Endothelial cell of umbilical vein (primary cell): ENCODE measurements at regions not wholly inside any gene's neighbourhood (a gene's known extent, or its start where the extent isn't known, plus 50 kb on each side); places are given as distances from the start of the nearest gene placed in this dataset.

Source experiments
- BruUV-seq: library from RNA; stranded (reverse); fragments of 400-500 nt; replicated peaks from 2 replicates; lab custom pipeline; 2021; lab: Mats Ljungman, UMichigan
- CTCF ChIA-PET: fragments of 300-600, 350-600 bp; sonication (Branson Sonifier 250); formaldehyde crosslinking; loops from one replicate; lab custom pipeline; 2021; ENCODE audit warnings: antibody characterized with exemption, inconsistent platforms; lab: Charles Lee
- POLR2A ChIA-PET: fragments of 300-600, 350-600 bp; sonication (Branson Sonifier 250); formaldehyde crosslinking; loops from one replicate; lab custom pipeline; 2021; ENCODE audit warnings: antibody characterized with exemption, inconsistent platforms; lab: Charles Lee
- DNase-seq: peaks from one replicate; pipeline ENCODE4 v3.0.0-alpha.2; 2011; ENCODE audit warnings: low read depth, low spot score
- FAIRE-seq: peaks from 2 replicates; lab custom pipeline; 2011; peaks lifted over from hg19 to GRCh38; lab: Jason Lieb, UNC
- H2AFZ ChIP-seq: 2 replicates; pipeline ENCODE4 v1.6.0; 2012; ENCODE audit warnings: low read depth, low read length, control low read depth, inconsistent platforms
- H3K27ac ChIP-seq: 2 replicates; pipeline ENCODE4 v1.5.1; 2011; ENCODE audit warnings: low read depth, mild to moderate bottlenecking, control low read depth, low read length, moderate library complexity; ENCODE audit not compliant: insufficient read depth
- H3K27me3 ChIP-seq, 2 experiments: 2 replicates each; pipeline versions ENCODE4 v1.6.0 to v1.6.1; 2011; ENCODE audit warnings: low read length in 2 of 2, mixed read lengths in 1 of 2; ENCODE audit not compliant: control insufficient read depth in 2 of 2, insufficient read depth in 2 of 2
- H3K36me3 ChIP-seq, 2 experiments: 2 replicates in 1 of 2; 3 replicates in 1 of 2; pipeline ENCODE4 v1.5.1; 2011; ENCODE audit warnings: low read length in 2 of 2, mild to moderate bottlenecking in 1 of 2, moderate library complexity in 1 of 2; ENCODE audit not compliant: control insufficient read depth in 2 of 2, insufficient read depth in 2 of 2; ENCODE audit errors: extremely low read depth in 1 of 2
- H3K4me1 ChIP-seq: 3 replicates; pipeline ENCODE4 v1.5.1; 2011; ENCODE audit warnings: mild to moderate bottlenecking, low read length; ENCODE audit not compliant: control insufficient read depth, insufficient read depth; ENCODE audit errors: extremely low read depth
- H3K4me2 ChIP-seq: 2 replicates; pipeline ENCODE4 v1.6.1; 2011; ENCODE audit warnings: low read length, control low read depth, mixed read lengths; ENCODE audit not compliant: insufficient read depth
- H3K4me3 ChIP-seq, 3 experiments: fragments of 200-600 bp in 1 of 3; sonication (generic), shearing (Covaris generic) in 1 of 3; replicated peaks in 1 of 3; 2 replicates each; pipeline ENCODE4 v1.5.1; 2011 to 2016; ENCODE audit warnings: control low read depth in 3 of 3, low read length in 3 of 3, mild to moderate bottlenecking in 2 of 3, inconsistent platforms in 1 of 3, low read depth in 1 of 3, moderate library complexity in 1 of 3; ENCODE audit not compliant: insufficient read depth in 1 of 3
- H3K79me2 ChIP-seq: 2 replicates; pipeline ENCODE4 v1.6.0; 2012; ENCODE audit warnings: low read length, inconsistent platforms; ENCODE audit not compliant: control insufficient read depth, insufficient read depth
- H3K9ac ChIP-seq: replicated peaks from 2 replicates; pipeline ENCODE3; 2011; ENCODE audit warnings: low read length, control low read depth; ENCODE audit not compliant: insufficient read depth; ENCODE audit errors: extremely low read depth
- H3K9me1 ChIP-seq: replicated peaks from 3 replicates; pipeline ENCODE4 v1.6.0; 2011; ENCODE audit warnings: mild to moderate bottlenecking, low read length; ENCODE audit not compliant: control insufficient read depth, insufficient read depth; ENCODE audit errors: extremely low read depth
- H3K9me3 ChIP-seq: replicated peaks from 2 replicates; pipeline ENCODE4 v1.5.1; 2012; ENCODE audit warnings: low read length, inconsistent platforms; ENCODE audit not compliant: control insufficient read depth, insufficient read depth
- H4K20me1 ChIP-seq: replicated peaks from 2 replicates; pipeline ENCODE3; 2011; ENCODE audit warnings: mild to moderate bottlenecking, low read length; ENCODE audit not compliant: control insufficient read depth, insufficient read depth; ENCODE audit errors: extremely low read depth
- CTCF ChIP-seq, 2 donors: IDR thresholded peaks; 1 replicate in 1 of 2; 2 replicates in 1 of 2; pipeline ENCODE4 v1.5.1; 2011; ENCODE audit warnings: low read length in 2 of 2, mild to moderate bottlenecking in 2 of 2, moderate library complexity in 2 of 2, control low read depth in 1 of 2, inconsistent platforms in 1 of 2, low read depth in 1 of 2; ENCODE audit not compliant: insufficient read depth in 1 of 2; ENCODE audit errors: extremely low read depth in 1 of 2
- EZH2 ChIP-seq: IDR thresholded peaks from 2 replicates; pipeline ENCODE4 v1.6.1; 2012; ENCODE audit warnings: borderline replicate concordance, low read depth, mild to moderate bottlenecking, moderate library complexity, low read length, inconsistent platforms; ENCODE audit not compliant: severe bottlenecking
- FOS ChIP-seq: IDR thresholded peaks from 2 replicates; pipeline ENCODE4 v1.6.1; 2011; ENCODE audit warnings: mild to moderate bottlenecking, low read length, moderate library complexity, borderline replicate concordance; ENCODE audit not compliant: insufficient read depth
- GATA2 ChIP-seq: IDR thresholded peaks from 2 replicates; pipeline ENCODE4 v1.7.0; 2011; ENCODE audit warnings: low read depth, mild to moderate bottlenecking, moderate library complexity, mixed read lengths, low read length; ENCODE audit not compliant: insufficient read length, insufficient read depth
- JUN ChIP-seq: IDR thresholded peaks from 2 replicates; pipeline ENCODE4 v1.6.1; 2011; ENCODE audit warnings: borderline replicate concordance, low read depth; ENCODE audit not compliant: insufficient read length, insufficient read depth
- MYC ChIP-seq: IDR thresholded peaks from one replicate; pipeline ENCODE4 v1.6.1; 2011; ENCODE audit warnings: mild to moderate bottlenecking, low read depth, low read length
- POLR2A ChIP-seq: IDR thresholded peaks from 2 replicates; pipeline ENCODE4 v1.6.1; 2012; ENCODE audit warnings: low read depth, mild to moderate bottlenecking, control low read depth, low read length
- POLR2AphosphoS5 ChIP-seq: IDR thresholded peaks from 2 replicates; pipeline ENCODE4 v1.6.1; 2012; ENCODE audit warnings: low read depth, mild to moderate bottlenecking, control low read depth, low read length, moderate library complexity; ENCODE audit not compliant: insufficient read depth
- dilution Hi-C: fragments of 300-500 bp; cut with MboI; formaldehyde crosslinking; loops from one replicate; pipeline ENCODE4 v1.15.0; 2019; ENCODE audit warnings: low sequenced_read_pairs; ENCODE audit not compliant: extremely low pct_ligation_motif_present
- intact Hi-C: fragments of 100-400 bp; cut with micrococcal nuclease; formaldehyde crosslinking; loops from one replicate; pipeline ENCODE4 v1.10.0; 2022
- TF ChIP-seq, protein P1 (sequence below): IDR thresholded peaks from 2 replicates; pipeline ENCODE4 v1.6.1; 2011; ENCODE audit not compliant: insufficient read depth, insufficient read length

DNA sequence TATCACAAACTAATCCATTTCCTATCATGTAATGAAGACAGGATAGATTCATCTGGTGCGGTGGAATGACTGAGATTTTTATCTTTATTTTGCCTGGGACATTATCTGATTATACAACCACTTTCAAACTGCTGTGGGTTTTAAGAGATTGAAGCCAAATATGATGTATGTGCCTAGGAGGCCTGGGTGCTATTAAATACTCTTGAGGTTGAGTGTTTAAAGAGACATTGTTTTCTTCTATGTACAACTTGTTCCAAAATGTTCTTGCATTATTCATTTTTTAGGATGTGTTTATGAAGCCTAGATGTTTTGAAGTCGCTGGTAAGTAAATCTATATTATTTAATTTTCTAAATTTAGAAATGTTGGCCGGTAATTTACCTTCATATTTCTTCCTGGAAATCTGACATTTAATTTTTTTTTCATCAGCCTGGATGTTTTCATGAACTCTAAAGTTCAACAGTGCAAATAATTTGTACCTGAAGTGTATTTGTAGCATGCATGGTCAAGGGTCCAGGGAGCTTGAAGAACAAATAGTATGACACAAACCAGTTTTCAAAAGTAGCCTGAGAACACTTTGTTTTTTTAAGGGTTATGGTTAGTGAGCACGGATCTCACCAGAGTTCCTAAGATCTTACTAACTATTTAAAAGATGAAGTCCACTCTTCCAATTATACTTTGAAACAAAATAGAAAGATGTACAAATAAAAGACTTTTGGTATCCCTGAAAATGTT lies 72.8 kb upstream of the ATP8A1 start:
- dilution Hi-C loops: no loop called here
- no peaks in the 10 kb centered on the region for H3K79me2 ChIP-seq
- H3K36me3 ChIP-seq: no peaks in the 10 kb centered on the region
- ChIA-PET CTCF (no interaction called here), POLR2A (no interaction called here)
- H3K4me2 ChIP-seq: no peak overlapping the region
- H3K27ac ChIP-seq: no peak overlapping the region
- no peak overlapping the region for H2AFZ ChIP-seq
- no peaks in the 10 kb centered on the region for H4K20me1 ChIP-seq
- FAIRE-seq (no peak), DNase-seq (no peak)
- H3K4me1 ChIP-seq: no peaks in the 10 kb centered on the region
- no peaks in the 10 kb centered on the region for H3K9me1 ChIP-seq
- H3K9me3 ChIP-seq: no peaks in the 10 kb centered on the region
- H3K4me3 ChIP-seq: no peak overlapping the region
- H3K27me3 ChIP-seq: no peaks in the 10 kb centered on the region
- intact Hi-C loops: no loop called here
- TF ChIP-seq CTCF (IDR thresholded peaks at IDR 0.05; ENCODE audit: extremely low read depth in 1 of 2, insufficient read depth in 1 of 2, low read depth in 1 of 2, low read length in 2 of 2): no peak
- no peak for TF ChIP-seq GATA2
- no peak for TF ChIP-seq EZH2
- TF ChIP-seq JUN: no peak
- TF ChIP-seq FOS: no peak
- TF ChIP-seq, protein P1, sequence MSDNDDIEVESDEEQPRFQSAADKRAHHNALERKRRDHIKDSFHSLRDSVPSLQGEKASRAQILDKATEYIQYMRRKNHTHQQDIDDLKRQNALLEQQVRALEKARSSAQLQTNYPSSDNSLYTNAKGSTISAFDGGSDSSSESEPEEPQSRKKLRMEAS: no peak
- no peak for TF ChIP-seq POLR2AphosphoS5
- TF ChIP-seq POLR2A: no peak
- no peak for TF ChIP-seq MYC
- no peak overlapping the region for H3K9ac ChIP-seq
- no TSS peak for BruUV-seq
